Hepatocyte (in vitro differentiated cells): ENCODE measurements at regions not wholly inside any gene's neighbourhood (a gene's known extent, or its start where the extent isn't known, plus 50 kb on each side); places are given as distances from the start of the nearest gene placed in this dataset.

ENCODE experiments used
- DNase-seq: peaks from one replicate; pipeline ENCODE4 v3.0.0-alpha.2; 2016; ENCODE audit warnings: low spot score
- H2AFZ ChIP-seq: fragments of 200-600 bp; sonication (generic); 2 replicates; pipeline ENCODE4 v1.6.0; 2016; ENCODE audit warnings: antibody characterized with exemption, mild to moderate bottlenecking
- H3K27ac ChIP-seq: fragments of 200-600 bp; sonication (generic); 2 replicates; pipeline ENCODE4 v1.5.1; 2016; ENCODE audit warnings: mild to moderate bottlenecking
- H3K27me3 ChIP-seq: fragments of 200-600 bp; sonication (generic); 2 replicates; pipeline ENCODE4 v1.6.1; 2016
- H3K36me3 ChIP-seq: fragments of 200-600 bp; sonication (generic); replicated peaks from 2 replicates; pipeline ENCODE4 v1.5.1; 2016; ENCODE audit warnings: low read depth; ENCODE audit not compliant: insufficient read depth
- H3K4me1 ChIP-seq: fragments of 200-600 bp; sonication (generic); 2 replicates; pipeline ENCODE4 v1.5.1; 2016; ENCODE audit warnings: mild to moderate bottlenecking, moderate library complexity; ENCODE audit not compliant: insufficient read depth
- H3K4me2 ChIP-seq: fragments of 200-600 bp; sonication (generic); 2 replicates; pipeline ENCODE4 v1.6.0; 2016
- H3K4me3 ChIP-seq: fragments of 200-600 bp; sonication (generic); 2 replicates; pipeline ENCODE4 v1.5.1; 2016; ENCODE audit warnings: mild to moderate bottlenecking
- H3K79me2 ChIP-seq: fragments of 200-600 bp; sonication (generic); 2 replicates; pipeline ENCODE4 v1.6.0; 2017; ENCODE audit warnings: mild to moderate bottlenecking
- H3K9me2 ChIP-seq: fragments of 200-600 bp; sonication (generic); replicated peaks from 2 replicates; pipeline ENCODE4 v1.6.0; 2017; ENCODE audit warnings: mild to moderate bottlenecking; ENCODE audit not compliant: insufficient read depth
- H3K9me3 ChIP-seq: fragments of 200-600 bp; sonication (generic); 2 replicates; pipeline ENCODE4 v1.5.1; 2016; ENCODE audit warnings: low read depth, mild to moderate bottlenecking
- H4K20me1 ChIP-seq: fragments of 200-600 bp; sonication (generic); 2 replicates; pipeline ENCODE4 v1.6.0; 2016; ENCODE audit warnings: mild to moderate bottlenecking; ENCODE audit not compliant: insufficient read depth, poor library complexity, severe bottlenecking
- EZH2 ChIP-seq: fragments of 200-600 bp; sonication (generic); IDR thresholded peaks from 2 replicates; pipeline ENCODE4 v1.6.1; 2016; ENCODE audit warnings: antibody characterized with exemption, mild to moderate bottlenecking, borderline replicate concordance
- EZH2phosphoT487 ChIP-seq: fragments of 200-600 bp; sonication (generic); IDR thresholded peaks from one replicate; pipeline ENCODE4 v1.6.1; 2018; ENCODE audit warnings: antibody characterized with exemption, mild to moderate bottlenecking, low read depth, moderate library complexity; ENCODE audit not compliant: unreplicated experiment, severe bottlenecking
- WGBS: methylation state at CpG from one replicate; pipeline ENCODE4 v1.1.6; 2016; ENCODE audit warnings: low lambda C conversion rate; ENCODE audit errors: missing lambda C conversion rate; 5-methylcytosine and 5-hydroxymethylcytosine counted together
- TF ChIP-seq, protein P1 (sequence below): fragments of 200-600 bp; sonication (generic); IDR thresholded peaks from 2 replicates; pipeline ENCODE4 v1.5.1; 2016; ENCODE audit warnings: antibody characterized with exemption, mild to moderate bottlenecking; ENCODE audit not compliant: poor library complexity

DNA sequence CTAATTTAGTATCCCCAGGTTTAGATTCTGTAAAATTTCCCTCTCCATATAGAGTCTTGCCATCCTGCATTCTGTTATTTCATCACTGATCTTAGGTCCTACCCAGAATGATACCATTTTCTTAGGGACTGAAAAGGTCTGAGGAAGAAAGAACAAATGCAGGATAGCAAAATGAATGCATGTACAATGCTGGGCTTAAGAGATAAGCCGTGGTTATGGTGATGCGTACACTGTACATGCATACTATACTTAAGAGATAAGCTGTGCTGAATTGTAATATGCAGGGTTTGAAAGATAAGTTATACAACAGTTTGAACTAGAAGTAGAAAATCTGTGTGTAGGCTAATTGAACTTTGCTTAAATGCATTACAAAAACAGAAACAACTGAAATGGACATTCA is 416.2 kb downstream of the C12orf50 start:
- H3K36me3 ChIP-seq, result no peaks in the 10 kb centered on the region
- WGBS, result 68% methylated on average over 2 of the region's 2 CpGs
- no peaks in the 10 kb centered on the region for H3K79me2 ChIP-seq
- H2AFZ ChIP-seq, result no peak overlapping the region
- no peaks in the 10 kb centered on the region for H3K9me2 ChIP-seq
- no peak overlapping the region for H3K4me3 ChIP-seq
- H4K20me1 ChIP-seq, result no peaks in the 10 kb centered on the region
- no peak for DNase-seq
- H3K27ac ChIP-seq, result no peak overlapping the region
- H3K4me1 ChIP-seq, result no peaks in the 10 kb centered on the region
- no peaks in the 10 kb centered on the region for H3K9me3 ChIP-seq
- no peak for TF ChIP-seq EZH2phosphoT487
- TF ChIP-seq EZH2, result no peak
- TF ChIP-seq, protein P1, sequence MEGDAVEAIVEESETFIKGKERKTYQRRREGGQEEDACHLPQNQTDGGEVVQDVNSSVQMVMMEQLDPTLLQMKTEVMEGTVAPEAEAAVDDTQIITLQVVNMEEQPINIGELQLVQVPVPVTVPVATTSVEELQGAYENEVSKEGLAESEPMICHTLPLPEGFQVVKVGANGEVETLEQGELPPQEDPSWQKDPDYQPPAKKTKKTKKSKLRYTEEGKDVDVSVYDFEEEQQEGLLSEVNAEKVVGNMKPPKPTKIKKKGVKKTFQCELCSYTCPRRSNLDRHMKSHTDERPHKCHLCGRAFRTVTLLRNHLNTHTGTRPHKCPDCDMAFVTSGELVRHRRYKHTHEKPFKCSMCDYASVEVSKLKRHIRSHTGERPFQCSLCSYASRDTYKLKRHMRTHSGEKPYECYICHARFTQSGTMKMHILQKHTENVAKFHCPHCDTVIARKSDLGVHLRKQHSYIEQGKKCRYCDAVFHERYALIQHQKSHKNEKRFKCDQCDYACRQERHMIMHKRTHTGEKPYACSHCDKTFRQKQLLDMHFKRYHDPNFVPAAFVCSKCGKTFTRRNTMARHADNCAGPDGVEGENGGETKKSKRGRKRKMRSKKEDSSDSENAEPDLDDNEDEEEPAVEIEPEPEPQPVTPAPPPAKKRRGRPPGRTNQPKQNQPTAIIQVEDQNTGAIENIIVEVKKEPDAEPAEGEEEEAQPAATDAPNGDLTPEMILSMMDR, result no peak
- no peaks in the 10 kb centered on the region for H3K27me3 ChIP-seq
- no peak overlapping the region for H3K4me2 ChIP-seq

DNA sequence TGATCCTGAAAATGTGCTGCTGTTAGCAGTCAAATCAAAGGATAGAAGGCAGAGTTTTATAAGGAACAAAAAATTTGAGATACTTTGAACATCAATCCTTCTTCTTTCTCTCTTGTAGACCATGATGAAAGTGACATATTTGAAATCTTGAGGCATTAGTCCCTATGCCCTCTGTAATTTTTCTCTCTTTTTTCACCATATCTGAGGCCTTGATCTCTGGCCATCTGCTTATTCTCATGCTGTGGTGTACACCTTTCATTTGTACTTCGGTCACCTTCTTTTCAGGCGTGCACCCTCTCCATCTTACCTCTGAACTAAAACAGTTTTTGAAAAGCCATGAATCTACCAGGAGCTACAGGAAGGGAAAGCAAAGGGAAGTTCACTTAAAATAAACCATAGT is 420.9 kb downstream of the C12orf50 start:
- H3K36me3 ChIP-seq, result no peaks in the 10 kb centered on the region
- H3K27me3 ChIP-seq, result no peaks in the 10 kb centered on the region
- H4K20me1 ChIP-seq, result no peaks in the 10 kb centered on the region
- WGBS, result 88% methylated on average over 2 of the region's 2 CpGs
- DNase-seq, result no peak
- H3K9me3 ChIP-seq, result no peaks in the 10 kb centered on the region
- H2AFZ ChIP-seq, result no peak overlapping the region
- no peak overlapping the region for H3K4me3 ChIP-seq
- H3K4me2 ChIP-seq, result no peak overlapping the region
- no peaks in the 10 kb centered on the region for H3K79me2 ChIP-seq
- no peaks in the 10 kb centered on the region for H3K4me1 ChIP-seq
- no peak overlapping the region for H3K27ac ChIP-seq
- TF ChIP-seq, protein P1, result no peak
- TF ChIP-seq EZH2 (no peak), EZH2phosphoT487 (no peak)
- H3K9me2 ChIP-seq, result no peaks in the 10 kb centered on the region

DNA sequence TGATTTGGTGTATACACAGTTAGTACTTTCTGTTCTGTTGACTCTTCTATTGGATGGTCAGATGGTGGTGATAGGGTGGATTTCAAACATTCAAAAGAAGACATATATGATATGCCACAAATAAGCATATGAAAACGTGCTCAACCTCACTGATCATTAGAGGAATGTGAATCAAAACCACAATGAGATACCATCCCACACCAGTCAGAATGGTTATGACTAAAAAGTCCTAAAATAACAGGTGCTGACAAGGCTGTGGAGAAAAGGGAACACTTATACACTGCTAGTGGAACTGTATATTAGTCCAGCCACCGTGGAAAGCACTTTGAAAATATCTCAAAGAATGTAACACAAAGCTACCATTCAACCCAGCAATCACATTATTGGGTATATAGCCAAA is 425.5 kb downstream of the C12orf50 start:
- Histone ChIP-seq H3K9me3 (no peaks in the 10 kb centered on the region), H3K27ac (no peak overlapping the region), H3K79me2 (no peaks in the 10 kb centered on the region), H3K4me2 (no peak overlapping the region), H3K9me2 (no peaks in the 10 kb centered on the region), H3K27me3 (no peaks in the 10 kb centered on the region), H3K36me3 (no peaks in the 10 kb centered on the region), H3K4me3 (no peak overlapping the region), H3K4me1 (no peaks in the 10 kb centered on the region), H2AFZ (no peak overlapping the region), H4K20me1 (no peaks in the 10 kb centered on the region)
- no peak for DNase-seq
- TF ChIP-seq EZH2phosphoT487 (no peak), EZH2 (no peak)
- TF ChIP-seq, protein P1, result no peak
- WGBS, result 76% methylated on average over 2 of the region's 2 CpGs

DNA sequence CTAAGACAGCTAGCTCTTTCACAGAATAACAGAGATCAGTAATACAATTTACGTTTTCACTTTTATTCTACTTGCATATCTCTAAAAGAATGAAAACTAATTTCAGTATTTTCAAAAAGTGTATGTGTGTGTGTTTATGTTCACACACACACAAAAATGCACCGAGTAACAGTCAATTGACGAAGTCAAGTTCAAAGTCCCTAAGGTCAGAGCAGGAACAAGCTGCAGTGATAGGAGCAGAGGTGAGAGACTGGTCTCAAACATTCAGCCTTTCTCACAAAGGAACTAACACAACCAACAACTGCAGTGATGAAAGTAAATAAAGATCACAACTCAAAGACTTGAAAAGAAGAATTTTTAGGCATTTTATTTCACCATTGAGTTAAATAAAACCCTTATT is 429.7 kb downstream of the C12orf50 start:
- no peak overlapping the region for H3K4me2 ChIP-seq
- 65% methylated on average over 3 of the region's 3 CpGs for WGBS

More for the DNA sequence above, 429.7 kb downstream of the C12orf50 start:
- Histone ChIP-seq H3K27me3 (no peaks in the 10 kb centered on the region), H2AFZ (no peak overlapping the region), H4K20me1 (no peaks in the 10 kb centered on the region), H3K9me2 (no peaks in the 10 kb centered on the region), H3K79me2 (no peaks in the 10 kb centered on the region), H3K4me3 (no peak overlapping the region), H3K4me1 (no peaks in the 10 kb centered on the region), H3K27ac (no peak overlapping the region), H3K9me3 (no peaks in the 10 kb centered on the region), H3K36me3 (no peaks in the 10 kb centered on the region)
- peak; percentile 7 for DNase-seq
- TF ChIP-seq EZH2 (no peak), EZH2phosphoT487 (no peak)
- TF ChIP-seq, protein P1, result no peak
